Anterior cingulate cortex (tissue), 58 donors: ENCODE measurements at regions not wholly inside any gene's neighbourhood (a gene's known extent, or its start where the extent isn't known, plus 50 kb on each side); places are given as distances from the start of the nearest gene placed in this dataset.
"Not testable (repeated sequence)": the region's sequence is repeated elsewhere in the genome, so short reads cannot be mapped to it uniquely, and the experiment has no call there.

Experiments
- DNase-seq, 58 donors: peaks; one replicate each; lab custom pipeline; 2025; lab: John Stamatoyannopoulos, UW

GRCh38 chrX:134045372-134045771 is 60.0 kb upstream of the GPC3 start:
- DNase-seq, result not testable (repeated sequence)

- DNase-seq, result not testable (repeated sequence)
Observed at GRCh38 chrX:134067107-134067506, 81.7 kb upstream of the GPC3 start.

GRCh38 chrX:134071899-134072298 is 86.5 kb upstream of the GPC3 start:
- not testable (repeated sequence) for DNase-seq

- no peak for DNase-seq
Observed at GRCh38 chrX:134073341-134073740, 87.9 kb upstream of the GPC3 start.

- no peak for DNase-seq
Observed at GRCh38 chrX:134074151-134074550, 88.8 kb upstream of the GPC3 start.

GRCh38 chrX:134075894-134076718 is 90.7 kb upstream of the GPC3 start:
- no peak for DNase-seq

GRCh38 chrX:134095366-134095765 is 110.0 kb upstream of the GPC3 start:
- DNase-seq, result no peak

GRCh38 chrX:134101636-134102035 is 116.2 kb upstream of the GPC3 start:
- no peak for DNase-seq

GRCh38 chrX:134115270-134115669 is 121.7 kb upstream of the CCDC160 start:
- no peak for DNase-seq

GRCh38 chrX:134137341-134137740 is 99.6 kb upstream of the CCDC160 start:
- no peak for DNase-seq

GRCh38 chrX:134139090-134139489 is 97.9 kb upstream of the CCDC160 start:
- no peak for DNase-seq

GRCh38 chrX:134144231-134144630 is 92.8 kb upstream of the CCDC160 start:
- peak in 1 of 58 donors; percentile 2 for DNase-seq

- no peak for DNase-seq
Observed at GRCh38 chrX:134146493-134146892, 90.5 kb upstream of the CCDC160 start.

GRCh38 chrX:134148172-134148692 is 88.8 kb upstream of the CCDC160 start:
- peak in 2 of 58 donors; percentile 0 for DNase-seq

- DNase-seq, result no peak
Observed at GRCh38 chrX:134158821-134159512, 78.0 kb upstream of the CCDC160 start.

GRCh38 chrX:134161162-134161561 is 75.8 kb upstream of the CCDC160 start:
- DNase-seq, result no peak

- no peak for DNase-seq
Observed at GRCh38 chrX:134162032-134162431, 75.0 kb upstream of the CCDC160 start.

- DNase-seq, result no peak
Observed at GRCh38 chrX:134163836-134164235, 73.1 kb upstream of the CCDC160 start.

- no peak for DNase-seq
Observed at GRCh38 chrX:134167591-134168203, 69.3 kb upstream of the CCDC160 start.

GRCh38 chrX:134171661-134172587 is 65.1 kb upstream of the CCDC160 start:
- peak in 41 of 58 donors; percentile 0 to 43 (median 11) for DNase-seq
